Astrocyte of the hippocampus (primary cell): ENCODE measurements at regions not wholly inside any gene's neighbourhood (a gene's known extent, or its start where the extent isn't known, plus 50 kb on each side); places are given as distances from the start of the nearest gene placed in this dataset.
A peak's percentile ranks its signal among the peaks of the same experiment; 100 is the strongest.
"Not testable (repeated sequence)": the region's sequence is repeated elsewhere in the genome, so short reads cannot be mapped to it uniquely, and the experiment has no call there.

Experiments
- DNase-seq: peaks from one replicate; pipeline ENCODE4 v3.0.0; 2011; ENCODE audit warnings: low read depth, low spot score

DNA sequence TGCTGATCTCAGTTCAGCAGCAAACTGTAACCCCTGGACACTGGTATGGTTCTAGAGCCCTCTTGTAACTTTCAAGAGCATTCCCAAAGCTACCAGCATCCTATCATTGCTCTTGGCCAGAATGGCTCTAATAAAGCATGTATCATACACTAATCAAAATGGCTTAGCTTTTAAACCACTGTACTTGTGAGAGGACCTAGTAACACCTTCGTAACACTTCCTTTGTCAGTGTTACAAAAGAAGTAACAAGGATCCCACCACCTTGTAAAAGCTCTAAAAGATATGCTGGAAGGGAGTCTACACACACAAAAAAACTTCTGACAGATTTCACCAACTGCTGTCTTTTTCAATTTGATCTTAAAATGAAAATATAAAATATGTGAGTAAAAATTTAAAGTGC, 144.7 kb downstream of the ALOX5 start:
- DNase-seq, result no peak

GRCh38 chr10:45515630-45516029, 141.6 kb downstream of the ALOX5 start:
- DNase-seq, result no peak

- peak; percentile 11 for DNase-seq
These were observed 140.6 kb downstream of the ALOX5 start for GRCh38 chr10:45514291-45515270.

- DNase-seq, result peak; percentile 8
These were observed 139.5 kb downstream of the ALOX5 start for GRCh38 chr10:45513551-45513950.

GRCh38 chr10:45511926-45512325, 137.9 kb downstream of the ALOX5 start:
- DNase-seq, result not testable (repeated sequence)

DNA sequence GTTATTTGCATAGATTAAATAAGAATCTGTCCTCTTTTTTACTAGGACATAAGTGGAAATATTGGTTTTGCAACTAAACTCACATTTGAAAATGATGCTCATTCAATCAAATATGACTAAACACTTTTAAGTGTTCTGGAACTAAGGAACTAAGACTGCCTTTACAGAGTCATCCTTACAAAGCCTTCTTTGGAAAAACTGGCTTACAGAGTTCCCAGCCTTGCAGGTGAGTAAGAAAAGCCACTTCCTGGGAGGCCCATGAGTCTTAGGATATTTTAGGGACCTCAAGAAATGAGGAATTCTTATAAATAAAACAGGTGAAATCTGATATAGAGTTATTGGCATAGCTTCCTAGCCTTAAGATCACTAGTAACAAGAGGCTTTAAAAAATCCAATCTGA, 135.5 kb downstream of the ALOX5 start:
- no peak for DNase-seq

DNA sequence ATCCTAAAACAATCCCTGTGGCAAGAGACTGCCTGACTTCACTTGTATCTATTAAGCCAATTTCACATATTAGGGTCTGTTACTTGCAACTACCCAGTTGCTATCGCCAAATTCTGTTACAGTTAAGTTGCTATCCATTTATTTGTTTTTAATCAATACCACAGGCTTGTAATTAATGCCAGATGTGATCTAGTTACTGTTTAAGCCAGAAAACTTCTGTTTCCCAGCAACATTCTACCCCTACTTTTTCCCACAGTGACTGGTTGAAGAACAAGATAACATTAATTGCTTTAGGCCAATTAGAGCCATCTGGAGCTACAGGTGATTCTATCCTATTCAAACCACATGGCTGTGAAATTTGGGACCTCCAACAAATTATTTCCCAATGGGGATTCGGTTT, 131.3 kb downstream of the ALOX5 start:
- no peak for DNase-seq

DNA sequence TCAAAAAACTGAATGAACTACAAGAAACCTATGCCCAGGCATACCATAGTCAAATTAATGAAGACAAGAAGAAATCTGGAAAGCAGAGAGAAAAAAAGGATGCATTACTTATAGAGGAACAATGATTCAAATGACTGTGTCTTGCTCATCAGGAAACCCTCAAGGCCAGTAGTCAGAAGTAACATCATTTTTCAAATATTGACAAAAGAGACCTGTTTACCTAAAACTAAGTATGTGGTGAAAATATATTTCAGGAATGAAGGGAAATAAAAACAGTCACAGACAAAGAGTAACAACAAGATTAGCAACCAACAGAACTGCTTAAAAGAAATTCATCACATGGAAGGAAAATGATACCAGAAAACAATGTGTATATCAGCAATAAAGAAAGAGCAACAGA, 128.4 kb downstream of the ALOX5 start:
- DNase-seq, result no peak

DNA sequence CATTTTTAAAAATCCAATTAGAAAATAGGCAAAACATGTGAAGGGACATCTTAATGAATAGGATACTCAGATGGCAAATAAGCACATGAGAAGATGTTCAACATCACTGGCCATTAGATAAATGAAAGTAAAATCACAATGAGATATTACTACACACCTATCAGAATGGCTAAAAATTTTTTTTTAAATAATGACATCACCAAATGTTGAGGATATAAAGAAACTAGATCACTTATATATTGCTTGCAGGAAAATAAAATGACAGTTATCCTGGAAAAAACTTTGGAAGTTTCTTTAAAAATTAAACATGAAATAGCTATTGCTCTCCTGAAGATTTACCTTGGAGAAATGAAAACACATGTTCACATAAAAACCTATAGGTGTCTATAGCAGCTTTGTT, 127.8 kb downstream of the ALOX5 start:
- DNase-seq, result no peak

GRCh38 chr10:45500798-45501197, 126.8 kb downstream of the ALOX5 start:
- no peak for DNase-seq

- DNase-seq, result no peak
These were observed 126.3 kb downstream of the ALOX5 start for GRCh38 chr10:45500304-45500703.

DNA sequence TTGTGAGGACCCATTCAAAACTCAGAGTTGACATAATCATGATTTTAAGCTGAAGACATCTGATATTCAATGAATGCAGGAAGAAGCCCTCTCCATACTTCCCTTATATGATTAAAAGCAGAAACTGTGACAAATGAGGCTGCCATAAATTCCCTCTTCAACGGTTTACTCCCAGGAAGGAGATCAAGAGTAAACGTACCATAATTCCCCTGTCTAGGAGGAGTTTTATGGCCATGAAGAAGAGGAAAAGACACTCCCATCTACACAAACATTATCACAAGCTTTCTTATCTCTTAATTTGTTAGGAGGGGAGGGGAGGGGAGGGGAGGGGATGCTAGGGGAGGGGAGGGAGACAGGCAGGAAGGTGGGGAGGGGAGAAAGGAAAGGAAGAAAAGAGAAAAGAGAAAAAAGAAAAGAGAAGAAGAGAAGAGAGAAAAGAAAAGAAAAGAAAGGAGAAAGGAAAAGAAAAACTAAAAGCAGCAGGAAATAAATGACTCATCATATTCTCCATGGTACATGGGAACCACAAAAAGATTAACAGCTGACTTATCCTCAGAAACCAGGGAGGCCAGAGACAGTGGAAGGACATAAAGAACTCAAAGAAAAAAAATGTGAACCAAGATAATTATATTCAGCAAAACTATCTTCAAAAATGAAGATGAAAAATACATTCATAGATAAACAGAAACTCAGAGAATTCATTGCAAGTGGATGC, 121.6 kb downstream of the ALOX5 start:
- no peak for DNase-seq
